Heart left ventricle (tissue), 13 donors: ENCODE measurements at regions not wholly inside any gene's neighbourhood (a gene's known extent, or its start where the extent isn't known, plus 50 kb on each side); places are given as distances from the start of the nearest gene placed in this dataset.

Experiments
- POLR2A ChIP-seq, 2 donors: fragments of 450-650 bp; IDR thresholded peaks; one replicate each; pipeline ENCODE4 v1.6.1; 2017; ENCODE audit warnings: antibody characterized with exemption in 2 of 2, mild to moderate bottlenecking in 2 of 2, moderate library complexity in 2 of 2
- TF ChIP-seq, protein P1 (sequence below), 12 donors: fragments of 200-600 bp; sonication (generic) in 4 of 12; IDR thresholded peaks; one replicate each; pipeline versions ENCODE4 v1.5.0 to v1.8.0; 2018 to 2022; ENCODE audit warnings: antibody characterized with exemption in 12 of 12, mild to moderate bottlenecking in 5 of 12
- donor health status: ischemic (EF 13 %, LVEDD 7.1; RV severe dilation, severe dysfunction).
- donor health status: DM: no; HTN: yes; CAD: no.
- donor health status: DM: no; HTN: no; CAD: no.
- donor health status: ischemic (EF 25% LVEDD 6.9; RV normal size, moderate dysfunction).
- donor health status: ischemic (EF 25% LVEDD 5.7; RV mildly dilated, moderate dysfunction).
- donor health status: ischemic (EF 35%, LVEDD 5.7; RV mildly dilated, moderate dysfunction).
- donor health status: nonischemic (EF 11% LVEDD 7.7; RV severe dilation, severe dysfunction).
- donor health status: DM: yes; HTN: yes; CAD: no.
- donor health status: PGD.
- donor health status: ischemic (EF 29% LVEDD 5.4; RV normal size, mild dysfunction).
- donor health status: nonischemic (EF 23%, LVEDD 6.1; RV moderate dilation, normal function).

GRCh38 chr10:78657862-78658165 is 411.0 kb upstream of the ZMIZ1 start:
- TF ChIP-seq, protein P1, sequence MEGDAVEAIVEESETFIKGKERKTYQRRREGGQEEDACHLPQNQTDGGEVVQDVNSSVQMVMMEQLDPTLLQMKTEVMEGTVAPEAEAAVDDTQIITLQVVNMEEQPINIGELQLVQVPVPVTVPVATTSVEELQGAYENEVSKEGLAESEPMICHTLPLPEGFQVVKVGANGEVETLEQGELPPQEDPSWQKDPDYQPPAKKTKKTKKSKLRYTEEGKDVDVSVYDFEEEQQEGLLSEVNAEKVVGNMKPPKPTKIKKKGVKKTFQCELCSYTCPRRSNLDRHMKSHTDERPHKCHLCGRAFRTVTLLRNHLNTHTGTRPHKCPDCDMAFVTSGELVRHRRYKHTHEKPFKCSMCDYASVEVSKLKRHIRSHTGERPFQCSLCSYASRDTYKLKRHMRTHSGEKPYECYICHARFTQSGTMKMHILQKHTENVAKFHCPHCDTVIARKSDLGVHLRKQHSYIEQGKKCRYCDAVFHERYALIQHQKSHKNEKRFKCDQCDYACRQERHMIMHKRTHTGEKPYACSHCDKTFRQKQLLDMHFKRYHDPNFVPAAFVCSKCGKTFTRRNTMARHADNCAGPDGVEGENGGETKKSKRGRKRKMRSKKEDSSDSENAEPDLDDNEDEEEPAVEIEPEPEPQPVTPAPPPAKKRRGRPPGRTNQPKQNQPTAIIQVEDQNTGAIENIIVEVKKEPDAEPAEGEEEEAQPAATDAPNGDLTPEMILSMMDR (IDR thresholded peaks at IDR 0.05), result no peak
- TF ChIP-seq POLR2A (IDR thresholded peaks at IDR 0.05), result no peak
